Sigmoid colon (tissue), 4 donors: ENCODE measurements at regions not wholly inside any gene's neighbourhood (a gene's known extent, or its start where the extent isn't known, plus 50 kb on each side); places are given as distances from the start of the nearest gene placed in this dataset.

ENCODE experiments used
- EP300 ChIP-seq, 4 donors: sonication (generic); formaldehyde crosslinking; IDR thresholded peaks; one replicate each; pipeline ENCODE4 v1.6.1; 2017; ENCODE audit warnings: antibody characterized with exemption in 4 of 4
- POLR2A ChIP-seq, 2 donors: fragments of 450-650 bp; IDR thresholded peaks; one replicate each; pipeline ENCODE4 v1.6.1; 2016; ENCODE audit warnings: antibody characterized with exemption in 2 of 2, mild to moderate bottlenecking in 2 of 2, moderate library complexity in 2 of 2
- POLR2AphosphoS5 ChIP-seq, 4 donors: sonication (generic); formaldehyde crosslinking; IDR thresholded peaks; one replicate each; pipeline ENCODE4 v1.6.1; 2017; ENCODE audit warnings: antibody characterized with exemption in 4 of 4

- no peak for TF ChIP-seq EP300 (IDR thresholded peaks at IDR 0.05)
- no peak for TF ChIP-seq POLR2AphosphoS5 (IDR thresholded peaks at IDR 0.05)
- TF ChIP-seq POLR2A (IDR thresholded peaks at IDR 0.05), result no peak
Observed at GRCh38 chr5:81803812-81804211, 52.9 kb upstream of the SSBP2 start.
